ENCODE measurements at regions not wholly inside any gene's neighbourhood (a gene's known extent, or its start where the extent isn't known, plus 50 kb on each side); places are given as distances from the start of the nearest gene placed in this dataset.
"Not testable (repeated sequence)": the region's sequence is repeated elsewhere in the genome, so short reads cannot be mapped to it uniquely, and the experiment has no call there.

GRCh38 chr3:110344897-110345767 is 726.5 kb upstream of the NECTIN3 start:
- DNase-seq: no peak

DNA sequence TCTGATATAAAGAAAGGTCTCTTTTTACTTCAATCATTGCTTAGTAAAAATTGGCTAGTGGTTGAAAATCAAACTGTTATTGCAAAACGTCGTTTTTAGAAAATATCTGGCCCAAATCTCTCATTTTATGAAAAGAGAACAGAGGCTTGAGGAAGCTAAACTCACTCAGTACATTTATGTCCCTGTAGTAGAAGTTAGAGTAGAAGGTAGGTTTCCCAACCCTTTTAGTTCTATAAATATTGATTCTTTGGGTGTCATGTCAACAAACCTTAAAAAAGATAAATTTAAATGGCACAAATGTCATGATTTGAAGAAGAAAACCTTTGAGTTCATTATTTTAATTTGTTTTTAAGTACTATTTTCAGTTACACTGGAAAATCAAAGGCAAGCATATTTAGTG is 722.3 kb upstream of the NECTIN3 start:
- DNase-seq: no peak

- no peak for DNase-seq
Measured at GRCh38 chr3:110352841-110353604, 718.6 kb upstream of the NECTIN3 start.

- no peak for DNase-seq
Measured at GRCh38 chr3:110362751-110363150, 708.9 kb upstream of the NECTIN3 start.

- DNase-seq: not testable (repeated sequence)
Measured at GRCh38 chr3:110367289-110367688, 704.3 kb upstream of the NECTIN3 start.

DNA sequence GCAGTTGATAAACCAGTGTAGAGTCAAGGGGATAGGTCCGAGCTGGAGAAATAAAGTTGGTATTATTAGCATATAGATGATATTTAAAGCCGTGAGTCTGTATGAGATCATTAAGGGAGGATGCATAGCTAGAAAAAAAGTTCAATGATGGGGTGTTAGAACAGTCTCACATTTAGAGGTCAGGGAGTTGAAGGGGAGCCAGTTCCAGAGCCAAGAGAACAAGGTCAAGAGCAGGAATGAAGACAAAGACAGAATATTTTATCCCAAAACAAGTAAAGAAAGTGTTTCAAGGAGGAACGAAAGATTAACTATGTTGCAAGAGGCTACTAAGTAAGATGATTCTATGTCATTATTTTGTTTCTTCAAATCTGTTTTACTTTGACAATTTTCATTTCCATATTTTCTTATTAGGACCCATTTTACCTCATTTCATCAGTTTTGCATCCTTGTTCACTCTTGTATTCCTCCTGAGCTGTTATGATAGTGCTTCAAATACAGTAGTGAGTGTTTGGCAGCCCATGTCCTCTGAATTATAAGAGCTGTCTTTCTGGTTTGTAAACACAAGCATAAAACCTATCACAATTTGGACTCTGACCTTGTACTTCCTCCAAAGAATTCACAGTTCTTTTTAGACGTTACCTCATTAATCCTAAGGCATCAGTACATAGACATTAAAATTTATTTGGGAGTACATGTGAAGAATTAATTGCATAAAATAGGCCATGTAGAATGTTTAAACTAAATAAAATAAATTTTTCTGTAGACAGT is 695.7 kb upstream of the NECTIN3 start:
- no peak for DNase-seq

GRCh38 chr3:110378481-110378880 is 693.1 kb upstream of the NECTIN3 start:
- no peak for DNase-seq

DNA sequence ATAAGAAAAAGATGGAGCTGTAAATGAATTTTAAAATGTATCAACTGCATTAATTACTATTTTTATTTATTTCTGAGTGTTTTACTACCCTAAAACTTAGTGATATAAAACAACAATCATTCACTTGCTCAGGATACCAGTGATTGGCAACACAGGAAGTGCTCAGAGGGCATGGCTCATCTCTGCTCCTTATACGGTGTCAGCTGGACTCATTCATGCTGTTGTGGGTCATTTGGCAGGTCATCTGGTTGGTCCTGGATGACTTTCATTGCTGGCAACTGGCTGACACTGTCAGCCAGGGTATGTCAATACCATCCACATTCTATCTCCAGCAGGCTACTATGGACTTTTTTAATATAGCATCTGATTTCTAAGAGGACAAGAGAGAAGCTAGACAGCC is 689.6 kb upstream of the NECTIN3 start:
- no peak for DNase-seq

DNA sequence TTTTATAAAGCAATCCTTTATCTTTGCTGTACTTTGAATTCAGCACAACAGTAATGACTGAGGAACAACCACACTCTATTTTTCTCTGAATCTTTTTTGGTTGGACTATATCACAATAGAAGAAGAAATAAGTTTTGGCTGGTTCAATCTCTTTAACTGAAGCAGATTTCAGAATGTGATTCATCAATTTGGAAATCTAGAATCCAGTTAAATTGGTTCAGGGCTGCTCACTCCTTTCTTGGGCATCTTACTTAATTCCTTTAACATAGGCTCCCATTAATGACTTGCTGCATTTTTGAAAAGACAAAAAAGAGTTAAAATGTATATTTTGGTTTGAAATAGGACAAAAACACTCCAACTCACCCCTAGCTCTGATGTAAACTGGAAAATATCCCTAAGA is 688.3 kb upstream of the NECTIN3 start:
- DNase-seq: no peak

DNA sequence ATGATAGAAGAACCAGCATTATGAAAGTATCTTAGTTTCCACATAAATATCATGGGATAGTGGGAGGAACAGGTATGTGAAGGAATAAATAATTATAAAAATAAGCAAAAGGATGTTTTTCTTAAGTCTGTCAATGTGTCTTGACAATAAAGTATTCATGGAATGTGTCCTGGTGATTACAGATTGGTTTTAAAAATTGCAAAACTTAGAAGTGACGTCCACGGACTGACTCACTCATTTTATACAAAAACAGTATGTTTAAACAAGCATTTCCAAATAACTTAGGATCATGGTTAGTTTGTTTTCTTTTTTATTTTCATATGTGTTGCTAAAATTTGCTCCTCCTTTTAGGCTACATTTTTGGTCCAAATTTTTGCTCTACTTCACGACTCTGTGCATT is 687.0 kb upstream of the NECTIN3 start:
- no peak for DNase-seq

DNA sequence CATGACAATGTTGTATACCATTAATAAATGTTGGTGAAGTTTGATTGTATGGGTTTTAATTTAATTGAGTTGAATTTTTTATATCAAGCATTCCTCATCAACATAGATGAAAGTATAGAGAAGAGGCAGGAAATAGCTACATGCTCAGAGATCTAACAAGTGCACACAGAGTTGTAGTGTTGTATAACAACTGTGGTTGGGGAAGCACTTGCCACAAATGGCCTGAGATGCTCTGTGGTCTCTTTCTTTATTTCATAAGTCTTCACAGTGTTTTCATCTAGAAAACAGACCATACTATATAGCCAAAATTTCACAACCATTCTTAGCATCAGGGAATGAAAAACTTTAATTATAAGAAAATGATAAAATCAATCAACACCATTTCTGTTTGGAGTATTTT is 682.6 kb upstream of the NECTIN3 start:
- DNase-seq: no peak

DNA sequence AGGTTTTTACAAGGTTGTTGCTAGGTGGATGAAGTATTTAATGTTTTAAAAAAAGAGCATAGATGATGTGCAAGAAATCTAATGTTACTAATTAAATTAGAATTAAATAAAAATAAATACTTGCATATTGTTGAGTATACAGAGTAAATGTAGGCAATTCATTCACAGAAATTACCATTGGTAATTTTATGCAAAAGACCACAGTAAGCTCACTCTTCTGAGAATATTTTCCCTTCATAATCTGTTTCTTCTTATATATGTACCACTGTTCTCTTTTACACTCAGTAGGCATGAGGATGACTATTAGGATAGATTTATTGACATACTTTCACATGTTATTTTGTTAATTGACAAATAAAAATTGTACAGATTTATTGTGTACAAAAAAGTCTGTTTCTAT is 681.2 kb upstream of the NECTIN3 start:
- no peak for DNase-seq

- DNase-seq: no peak
Measured at GRCh38 chr3:110391042-110391441, 680.6 kb upstream of the NECTIN3 start.

GRCh38 chr3:110391640-110392395 is 679.8 kb upstream of the NECTIN3 start:
- no peak for DNase-seq

DNA sequence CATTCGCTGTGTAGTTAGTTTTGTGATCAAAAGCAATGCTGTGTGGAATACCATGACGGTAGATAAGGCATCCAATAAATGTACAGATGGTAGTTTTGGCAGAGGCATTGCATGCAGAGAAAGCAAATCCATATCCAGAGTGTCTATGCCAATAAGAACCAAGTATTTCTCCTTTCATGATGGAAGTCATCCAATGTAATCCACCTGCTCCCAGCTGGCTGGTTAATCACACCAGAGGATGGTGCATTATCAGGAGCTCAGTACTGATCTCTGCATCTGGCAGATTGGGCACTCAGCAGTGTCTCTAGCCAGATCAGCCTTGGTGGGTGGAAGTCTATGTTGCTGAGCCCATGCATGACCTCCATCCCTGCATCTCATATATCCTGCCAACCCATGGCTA is 677.7 kb upstream of the NECTIN3 start:
- no peak for DNase-seq

- DNase-seq: no peak
Measured at GRCh38 chr3:110397115-110397514, 674.5 kb upstream of the NECTIN3 start.

DNA sequence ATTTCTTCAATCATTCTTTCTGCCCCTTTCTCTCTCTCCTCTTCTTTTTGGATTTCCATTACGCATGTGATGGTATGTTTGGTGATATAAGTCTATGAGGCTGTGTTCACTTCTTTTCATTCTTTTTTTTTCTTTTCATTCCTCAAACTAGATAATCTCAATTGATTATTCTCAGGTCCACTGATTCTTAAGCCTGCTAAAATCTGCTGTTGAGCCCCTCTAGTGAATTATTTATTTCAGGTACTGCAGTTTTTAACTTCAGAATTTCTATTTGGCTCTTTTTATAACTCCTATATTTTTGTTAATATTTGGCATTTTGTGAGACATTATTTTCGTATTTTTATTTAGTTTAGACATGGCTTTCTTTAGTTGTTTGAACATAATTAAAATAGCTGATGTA is 671.3 kb upstream of the NECTIN3 start:
- no peak for DNase-seq

DNA sequence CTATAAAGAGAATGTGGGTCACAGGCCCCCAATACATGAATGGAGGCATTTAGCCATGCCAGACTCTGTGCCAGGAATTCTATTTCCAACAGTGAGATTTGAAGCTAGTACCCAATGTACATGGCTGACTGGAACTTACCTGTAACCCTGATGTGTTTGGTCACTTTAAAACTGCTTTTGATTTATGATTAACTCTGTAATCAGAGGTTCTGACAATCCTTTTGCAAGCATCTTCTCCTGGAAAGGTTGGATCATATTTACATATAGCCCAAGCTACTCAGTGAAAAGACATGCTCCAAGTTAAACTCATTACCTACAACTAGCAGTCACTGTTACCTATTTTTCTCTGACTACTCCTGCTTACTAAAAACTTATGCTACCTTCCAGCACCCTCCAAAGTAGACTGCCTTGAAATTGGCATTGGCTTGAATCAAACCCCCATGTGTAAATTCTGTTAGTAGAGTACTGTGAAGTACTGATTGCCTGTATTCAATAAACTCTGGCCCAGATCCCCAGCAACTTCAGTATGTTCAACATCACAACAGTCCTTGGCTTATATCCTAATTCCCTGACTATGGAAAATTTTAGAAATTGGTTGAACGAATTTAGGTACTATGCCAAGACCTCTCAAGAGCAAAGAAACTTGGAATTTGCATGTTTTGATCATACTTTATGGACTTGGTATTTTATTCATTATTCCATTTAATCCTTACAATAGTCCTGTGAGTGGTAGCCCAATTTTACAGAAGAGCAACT is 665.6 kb upstream of the NECTIN3 start:
- DNase-seq: no peak

DNA sequence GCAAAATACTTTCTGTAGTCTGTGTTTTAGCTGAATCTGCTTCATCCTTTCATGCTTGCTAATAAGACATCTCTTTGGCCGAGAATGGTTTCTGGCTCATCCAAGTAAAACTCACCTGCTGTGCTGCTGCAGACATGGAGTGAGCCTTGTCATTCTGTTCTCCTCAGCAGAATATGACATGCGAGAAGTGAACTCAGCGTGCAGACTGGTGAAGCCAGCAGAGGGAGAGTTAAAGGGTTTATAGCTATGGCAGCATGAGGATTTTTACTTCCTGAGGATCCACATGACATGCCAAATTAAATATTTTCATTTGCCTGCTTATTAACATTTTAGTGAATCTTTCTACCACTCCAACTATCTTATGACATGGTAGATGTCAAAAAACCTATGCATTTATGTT is 658.4 kb upstream of the NECTIN3 start:
- no peak for DNase-seq

DNA sequence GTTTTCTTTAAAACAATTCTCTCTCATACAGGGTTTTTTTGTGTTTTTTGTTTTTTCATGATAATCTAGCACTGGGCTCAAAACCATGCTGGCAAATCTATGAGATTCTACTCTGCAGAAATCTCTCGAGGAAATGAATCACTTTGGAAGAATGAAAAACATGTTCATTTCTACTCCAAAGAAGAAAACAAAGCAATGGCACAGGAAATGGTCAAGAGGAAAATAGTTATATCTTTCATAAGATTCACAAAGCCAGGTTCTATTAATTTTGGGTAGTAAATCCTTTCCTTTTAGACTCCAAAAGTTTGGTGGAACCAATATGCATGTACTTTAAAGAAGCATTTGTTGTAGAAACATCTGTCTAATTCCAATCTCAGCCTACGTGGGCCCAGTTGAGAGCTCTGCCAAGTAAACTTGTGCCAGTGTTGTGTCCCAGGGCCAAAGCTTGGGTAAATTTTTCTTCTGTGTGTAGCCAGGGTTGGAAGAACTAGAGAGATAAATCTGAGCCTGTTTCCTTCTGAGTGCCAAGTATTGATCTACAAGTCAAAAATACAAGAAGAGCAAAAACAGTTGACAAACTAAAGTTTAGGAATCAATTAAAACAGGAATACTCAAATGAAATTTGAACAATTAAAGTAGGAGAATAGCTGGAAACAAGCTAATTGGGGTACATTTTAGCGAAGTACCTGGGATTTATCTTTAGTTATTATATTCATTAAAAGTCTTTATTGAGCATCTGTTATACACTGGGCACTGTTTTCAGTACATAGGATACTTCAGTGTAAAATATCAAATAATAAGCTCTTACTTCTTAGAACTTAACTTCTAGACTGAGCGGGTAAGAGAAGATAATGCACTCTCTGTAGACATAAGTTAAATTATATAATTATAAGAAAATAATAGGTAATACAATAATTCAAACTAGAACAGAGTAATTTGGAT is 657.5 kb upstream of the NECTIN3 start:
- no peak for DNase-seq

DNA sequence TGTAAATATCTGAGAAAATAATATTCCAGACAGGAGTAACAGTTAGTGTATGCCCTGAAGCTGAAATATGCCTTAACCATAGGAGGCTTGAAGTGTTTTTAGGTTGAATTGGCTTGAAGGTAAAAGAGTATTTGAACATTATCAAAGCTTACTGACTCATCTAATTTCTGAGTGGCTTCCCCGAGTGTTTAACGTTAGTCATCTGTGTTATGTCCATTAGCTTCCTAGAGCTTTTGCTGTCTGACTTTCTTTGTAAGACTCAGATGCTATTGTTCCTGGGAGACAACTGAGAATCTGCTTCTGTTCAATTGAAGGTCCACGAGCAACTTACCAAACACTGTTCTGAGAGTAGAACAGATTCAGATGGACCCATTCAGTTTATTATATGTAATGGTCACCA is 656.8 kb upstream of the NECTIN3 start:
- DNase-seq: no peak

Measured in CD4-positive, alpha-beta T cell treated with Interferon alpha-2 for 1 hour (primary cell).